ENCODE measurements at regions not wholly inside any gene's neighbourhood (a gene's known extent, or its start where the extent isn't known, plus 50 kb on each side); places are given as distances from the start of the nearest gene placed in this dataset.

DNA sequence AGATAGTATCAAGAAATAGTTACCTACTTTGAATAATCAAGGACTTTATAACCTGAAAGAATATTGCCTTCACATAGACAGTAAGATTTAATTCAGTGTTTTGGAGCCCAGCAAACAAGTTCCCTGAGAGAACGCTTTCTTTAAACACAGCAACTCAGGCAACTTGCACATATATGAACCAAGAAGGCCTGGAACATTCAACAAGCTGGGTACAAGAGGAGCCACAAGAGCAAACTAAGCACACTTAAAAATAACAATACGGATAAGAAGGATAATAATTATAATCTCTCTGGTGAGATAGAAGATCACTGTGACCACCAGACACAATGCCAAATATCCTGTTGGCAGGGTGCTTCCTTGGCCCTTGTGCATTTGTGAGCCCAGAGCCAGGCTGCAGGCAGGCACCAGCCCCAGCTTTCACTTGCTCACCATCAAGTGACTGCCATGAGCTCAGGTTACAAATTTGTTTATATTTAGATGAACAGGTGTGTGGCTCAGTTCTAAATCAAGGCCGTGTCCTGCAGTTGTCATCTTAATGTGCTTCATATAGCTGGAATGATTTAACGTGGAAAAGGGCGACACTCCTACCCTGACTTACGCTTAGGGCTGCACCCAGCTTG, 446.6 kb downstream of the IRS1 start:
- Histone ChIP-seq H3K9me3 (ENCODE audit: control insufficient read depth in 4 of 4, low read length in 3 of 4) (no peaks in the 10 kb centered on the region), H3K27ac (ENCODE audit: low read depth in 1 of 2, low read length in 2 of 2) (no peak overlapping the region), H3K4me1 (ENCODE audit: control insufficient read depth in 4 of 4, insufficient read depth in 4 of 4, low read length in 3 of 4) (no peaks in the 10 kb centered on the region), H3K4me3 (ENCODE audit: low read depth in 1 of 3, low read length in 3 of 3) (no peak overlapping the region), H3K9ac (ENCODE audit: low read depth in 1 of 2, low read length in 2 of 2) (no peak overlapping the region), H3K27me3 (ENCODE audit: control insufficient read depth in 4 of 4, insufficient read depth in 4 of 4, low read length in 3 of 4) (no peaks in the 10 kb centered on the region), H3K36me3 (ENCODE audit: control insufficient read depth in 4 of 4, insufficient read depth in 3 of 4, low read depth in 1 of 4, low read length in 3 of 4) (no peaks in the 10 kb centered on the region)
- 96% methylated on average over 6 of the region's 6 CpGs for WGBS
- TF ChIP-seq SP1 (IDR thresholded peaks at IDR 0.05) (no peak), RAD21 (IDR thresholded peaks at IDR 0.05) (no peak), FOXA2 (IDR thresholded peaks at IDR 0.05) (no peak), GABPA (IDR thresholded peaks at IDR 0.05 in 1 of 2, conservative IDR thresholded peaks at IDR 0.05 in 1 of 2) (no peak), EGR1 (IDR thresholded peaks at IDR 0.05; ENCODE audit: low read depth in 2 of 2) (no peak), HNF4A (conservative IDR thresholded peaks at IDR 0.05) (no peak), JUND (IDR thresholded peaks at IDR 0.05) (no peak), TAF1 (conservative IDR thresholded peaks at IDR 0.05) (no peak), RXRA (IDR thresholded peaks at IDR 0.05) (no peak), NR2F2 (IDR thresholded peaks at IDR 0.05) (no peak), FOXA1 (IDR thresholded peaks at IDR 0.05) (no peak)
- TF ChIP-seq, protein P1, sequence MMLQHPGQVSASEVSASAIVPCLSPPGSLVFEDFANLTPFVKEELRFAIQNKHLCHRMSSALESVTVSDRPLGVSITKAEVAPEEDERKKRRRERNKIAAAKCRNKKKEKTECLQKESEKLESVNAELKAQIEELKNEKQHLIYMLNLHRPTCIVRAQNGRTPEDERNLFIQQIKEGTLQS (IDR thresholded peaks at IDR 0.05) = no peak
- TF ChIP-seq, protein P2, sequence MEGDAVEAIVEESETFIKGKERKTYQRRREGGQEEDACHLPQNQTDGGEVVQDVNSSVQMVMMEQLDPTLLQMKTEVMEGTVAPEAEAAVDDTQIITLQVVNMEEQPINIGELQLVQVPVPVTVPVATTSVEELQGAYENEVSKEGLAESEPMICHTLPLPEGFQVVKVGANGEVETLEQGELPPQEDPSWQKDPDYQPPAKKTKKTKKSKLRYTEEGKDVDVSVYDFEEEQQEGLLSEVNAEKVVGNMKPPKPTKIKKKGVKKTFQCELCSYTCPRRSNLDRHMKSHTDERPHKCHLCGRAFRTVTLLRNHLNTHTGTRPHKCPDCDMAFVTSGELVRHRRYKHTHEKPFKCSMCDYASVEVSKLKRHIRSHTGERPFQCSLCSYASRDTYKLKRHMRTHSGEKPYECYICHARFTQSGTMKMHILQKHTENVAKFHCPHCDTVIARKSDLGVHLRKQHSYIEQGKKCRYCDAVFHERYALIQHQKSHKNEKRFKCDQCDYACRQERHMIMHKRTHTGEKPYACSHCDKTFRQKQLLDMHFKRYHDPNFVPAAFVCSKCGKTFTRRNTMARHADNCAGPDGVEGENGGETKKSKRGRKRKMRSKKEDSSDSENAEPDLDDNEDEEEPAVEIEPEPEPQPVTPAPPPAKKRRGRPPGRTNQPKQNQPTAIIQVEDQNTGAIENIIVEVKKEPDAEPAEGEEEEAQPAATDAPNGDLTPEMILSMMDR (IDR thresholded peaks at IDR 0.05; ENCODE audit: low read depth, low read length, missing input control) = no peak
- TF ChIP-seq, protein P3, sequence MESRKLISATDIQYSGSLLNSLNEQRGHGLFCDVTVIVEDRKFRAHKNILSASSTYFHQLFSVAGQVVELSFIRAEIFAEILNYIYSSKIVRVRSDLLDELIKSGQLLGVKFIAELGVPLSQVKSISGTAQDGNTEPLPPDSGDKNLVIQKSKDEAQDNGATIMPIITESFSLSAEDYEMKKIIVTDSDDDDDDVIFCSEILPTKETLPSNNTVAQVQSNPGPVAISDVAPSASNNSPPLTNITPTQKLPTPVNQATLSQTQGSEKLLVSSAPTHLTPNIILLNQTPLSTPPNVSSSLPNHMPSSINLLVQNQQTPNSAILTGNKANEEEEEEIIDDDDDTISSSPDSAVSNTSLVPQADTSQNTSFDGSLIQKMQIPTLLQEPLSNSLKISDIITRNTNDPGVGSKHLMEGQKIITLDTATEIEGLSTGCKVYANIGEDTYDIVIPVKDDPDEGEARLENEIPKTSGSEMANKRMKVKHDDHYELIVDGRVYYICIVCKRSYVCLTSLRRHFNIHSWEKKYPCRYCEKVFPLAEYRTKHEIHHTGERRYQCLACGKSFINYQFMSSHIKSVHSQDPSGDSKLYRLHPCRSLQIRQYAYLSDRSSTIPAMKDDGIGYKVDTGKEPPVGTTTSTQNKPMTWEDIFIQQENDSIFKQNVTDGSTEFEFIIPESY (IDR thresholded peaks at IDR 0.05) = no peak
- TF ChIP-seq, protein P4, sequence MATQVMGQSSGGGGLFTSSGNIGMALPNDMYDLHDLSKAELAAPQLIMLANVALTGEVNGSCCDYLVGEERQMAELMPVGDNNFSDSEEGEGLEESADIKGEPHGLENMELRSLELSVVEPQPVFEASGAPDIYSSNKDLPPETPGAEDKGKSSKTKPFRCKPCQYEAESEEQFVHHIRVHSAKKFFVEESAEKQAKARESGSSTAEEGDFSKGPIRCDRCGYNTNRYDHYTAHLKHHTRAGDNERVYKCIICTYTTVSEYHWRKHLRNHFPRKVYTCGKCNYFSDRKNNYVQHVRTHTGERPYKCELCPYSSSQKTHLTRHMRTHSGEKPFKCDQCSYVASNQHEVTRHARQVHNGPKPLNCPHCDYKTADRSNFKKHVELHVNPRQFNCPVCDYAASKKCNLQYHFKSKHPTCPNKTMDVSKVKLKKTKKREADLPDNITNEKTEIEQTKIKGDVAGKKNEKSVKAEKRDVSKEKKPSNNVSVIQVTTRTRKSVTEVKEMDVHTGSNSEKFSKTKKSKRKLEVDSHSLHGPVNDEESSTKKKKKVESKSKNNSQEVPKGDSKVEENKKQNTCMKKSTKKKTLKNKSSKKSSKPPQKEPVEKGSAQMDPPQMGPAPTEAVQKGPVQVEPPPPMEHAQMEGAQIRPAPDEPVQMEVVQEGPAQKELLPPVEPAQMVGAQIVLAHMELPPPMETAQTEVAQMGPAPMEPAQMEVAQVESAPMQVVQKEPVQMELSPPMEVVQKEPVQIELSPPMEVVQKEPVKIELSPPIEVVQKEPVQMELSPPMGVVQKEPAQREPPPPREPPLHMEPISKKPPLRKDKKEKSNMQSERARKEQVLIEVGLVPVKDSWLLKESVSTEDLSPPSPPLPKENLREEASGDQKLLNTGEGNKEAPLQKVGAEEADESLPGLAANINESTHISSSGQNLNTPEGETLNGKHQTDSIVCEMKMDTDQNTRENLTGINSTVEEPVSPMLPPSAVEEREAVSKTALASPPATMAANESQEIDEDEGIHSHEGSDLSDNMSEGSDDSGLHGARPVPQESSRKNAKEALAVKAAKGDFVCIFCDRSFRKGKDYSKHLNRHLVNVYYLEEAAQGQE (IDR thresholded peaks at IDR 0.05) = no peak
- no peak for DNase-seq (ENCODE audit: low spot score)

DNA sequence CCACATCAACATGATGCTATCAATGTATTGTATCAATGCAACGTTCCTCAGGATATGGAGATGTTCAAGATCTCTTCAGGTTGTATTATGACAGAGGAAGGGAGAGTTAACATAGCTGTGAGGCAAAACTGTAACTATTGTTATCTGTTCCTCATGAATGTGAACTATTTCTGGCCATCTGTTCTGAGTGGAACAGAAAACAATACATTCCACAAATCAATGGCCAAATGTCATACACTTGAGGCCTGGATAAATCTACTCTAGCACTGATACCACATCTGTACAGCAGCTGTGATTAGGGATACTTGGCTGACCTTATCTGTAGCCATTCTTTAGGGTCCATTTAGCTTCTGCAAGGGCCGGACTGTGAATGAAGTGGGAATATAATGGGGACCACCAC, 447.9 kb downstream of the IRS1 start:
- TF ChIP-seq RAD21 (IDR thresholded peaks at IDR 0.05) (no peak), TAF1 (conservative IDR thresholded peaks at IDR 0.05) (no peak), FOXA1 (IDR thresholded peaks at IDR 0.05) (no peak), YY1 (IDR thresholded peaks at IDR 0.05) (no peak), EGR1 (IDR thresholded peaks at IDR 0.05; ENCODE audit: low read depth in 2 of 2) (no peak), GABPA (IDR thresholded peaks at IDR 0.05 in 1 of 2, conservative IDR thresholded peaks at IDR 0.05 in 1 of 2) (no peak), NR2F2 (IDR thresholded peaks at IDR 0.05) (no peak), SP1 (IDR thresholded peaks at IDR 0.05) (no peak)
- TF ChIP-seq, protein P4 (IDR thresholded peaks at IDR 0.05) = no peak
- TF ChIP-seq, protein P2 (IDR thresholded peaks at IDR 0.05; ENCODE audit: low read depth, low read length, missing input control) = no peak
- TF ChIP-seq, protein P5, sequence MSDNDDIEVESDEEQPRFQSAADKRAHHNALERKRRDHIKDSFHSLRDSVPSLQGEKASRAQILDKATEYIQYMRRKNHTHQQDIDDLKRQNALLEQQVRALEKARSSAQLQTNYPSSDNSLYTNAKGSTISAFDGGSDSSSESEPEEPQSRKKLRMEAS (IDR thresholded peaks at IDR 0.05) = no peak
- Histone ChIP-seq H3K27ac (ENCODE audit: low read depth in 1 of 2, low read length in 2 of 2) (no peak overlapping the region), H3K36me3 (ENCODE audit: control insufficient read depth in 4 of 4, insufficient read depth in 3 of 4, low read depth in 1 of 4, low read length in 3 of 4) (no peaks in the 10 kb centered on the region), H3K9ac (ENCODE audit: low read depth in 1 of 2, low read length in 2 of 2) (no peak overlapping the region), H3K4me3 (ENCODE audit: low read depth in 1 of 3, low read length in 3 of 3) (no peak overlapping the region), H3K9me3 (ENCODE audit: control insufficient read depth in 4 of 4, low read length in 3 of 4) (no peaks in the 10 kb centered on the region), H3K4me1 (ENCODE audit: control insufficient read depth in 4 of 4, insufficient read depth in 4 of 4, low read length in 3 of 4) (no peaks in the 10 kb centered on the region), H3K27me3 (ENCODE audit: control insufficient read depth in 4 of 4, insufficient read depth in 4 of 4, low read length in 3 of 4) (no peaks in the 10 kb centered on the region)
- WGBS = 90% methylated on average over 2 of the region's 2 CpGs
- no peak for DNase-seq (ENCODE audit: low spot score)

Data from liver (tissue), 8 donors.